Neural progenitor cell (in vitro differentiated cells): ENCODE measurements at regions not wholly inside any gene's neighbourhood (a gene's known extent, or its start where the extent isn't known, plus 50 kb on each side); places are given as distances from the start of the nearest gene placed in this dataset.
"Not testable (repeated sequence)": the region's sequence is repeated elsewhere in the genome, so short reads cannot be mapped to it uniquely, and the experiment has no call there.

Source experiments
- DNase-seq: peaks from one replicate; pipeline ENCODE4 v3.0.0-alpha.2; 2016; ENCODE audit warnings: low spot score
- H2AFZ ChIP-seq: fragments of 200-600 bp; sonication (generic); replicated peaks from 2 replicates; pipeline ENCODE4 v1.6.1; 2016; ENCODE audit warnings: antibody characterized with exemption
- H3F3A ChIP-seq: fragments of 200-600 bp; sonication (generic); 2 replicates; pipeline ENCODE4 v1.6.1; 2016; ENCODE audit warnings: antibody characterized with exemption, low read depth
- H3K27ac ChIP-seq: fragments of 200-600 bp; sonication (generic); 2 replicates; pipeline ENCODE4 v1.5.1; 2016; ENCODE audit warnings: mild to moderate bottlenecking
- H3K27me3 ChIP-seq: fragments of 200-600 bp; sonication (generic); 2 replicates; pipeline ENCODE4 v1.6.1; 2016; ENCODE audit warnings: mild to moderate bottlenecking, moderate library complexity
- H3K36me3 ChIP-seq: fragments of 200-600 bp; sonication (generic); 2 replicates; pipeline ENCODE4 v1.5.1; 2016
- H3K4me1 ChIP-seq: fragments of 200-600 bp; sonication (generic); 2 replicates; pipeline ENCODE4 v1.6.1; 2016; ENCODE audit warnings: mixed run types
- H3K4me2 ChIP-seq: fragments of 200-600 bp; sonication (generic); 2 replicates; pipeline ENCODE4 v1.6.1; 2016
- H3K4me3 ChIP-seq: fragments of 200-600 bp; sonication (generic); 2 replicates; pipeline ENCODE4 v1.5.1; 2016
- H3K79me2 ChIP-seq: fragments of 200-600 bp; sonication (generic); 2 replicates; pipeline ENCODE4 v1.6.1; 2016; ENCODE audit warnings: low read depth
- H3K9ac ChIP-seq: fragments of 200-600 bp; sonication (generic); 2 replicates; pipeline ENCODE4 v1.6.1; 2016
- H3K9me3 ChIP-seq: fragments of 200-600 bp; sonication (generic); 2 replicates; pipeline ENCODE4 v1.5.1; 2016; ENCODE audit warnings: low read depth
- H4K20me1 ChIP-seq: fragments of 200-600 bp; sonication (generic); 2 replicates; pipeline ENCODE4 v1.6.1; 2016; ENCODE audit warnings: low read depth
- H3K27ac Mint-ChIP-seq: 3 replicates; pipeline ENCODE4 v1.8.0; 2021; ENCODE audit warnings: mixed read lengths
- H3K27me3 Mint-ChIP-seq: 2 replicates; pipeline ENCODE4 v1.8.0; 2022; ENCODE audit warnings: low read depth, mild to moderate bottlenecking, inconsistent platforms, moderate library complexity, mixed read lengths; ENCODE audit not compliant: insufficient read depth
- H3K36me3 Mint-ChIP-seq: 3 replicates; pipeline ENCODE4 v1.8.0; 2021; ENCODE audit warnings: mixed read lengths
- H3K4me1 Mint-ChIP-seq: 3 replicates; pipeline ENCODE4 v1.8.0; 2021; ENCODE audit warnings: mixed read lengths
- H3K4me3 Mint-ChIP-seq: 3 replicates; pipeline ENCODE4 v1.8.0; 2021; ENCODE audit warnings: mild to moderate bottlenecking, moderate library complexity, mixed read lengths
- H3K9me3 Mint-ChIP-seq: 3 replicates; pipeline ENCODE4 v1.8.0; 2020; ENCODE audit warnings: mixed read lengths
- EZH2 ChIP-seq: fragments of 200-600 bp; sonication (generic); IDR thresholded peaks from 2 replicates; pipeline ENCODE4 v1.6.1; 2017; ENCODE audit warnings: antibody characterized with exemption, mild to moderate bottlenecking, moderate library complexity
- EZH2phosphoT487 ChIP-seq: fragments of 200-600 bp; sonication (generic); IDR thresholded peaks from 2 replicates; pipeline ENCODE4 v1.6.1; 2017; ENCODE audit warnings: antibody characterized with exemption
- TF ChIP-seq, protein P1 (sequence below): fragments of 200-600 bp; sonication (generic); IDR thresholded peaks from 2 replicates; pipeline ENCODE4 v1.5.1; 2017; ENCODE audit warnings: antibody characterized with exemption, mild to moderate bottlenecking

GRCh38 chr20:43404878-43405277, 52.8 kb upstream of the SRSF6 start:
- Mint-ChIP-seq H3K27ac (no peak overlapping the region), H3K9me3 (peaks cover 11% of the 10 kb centered on the region), H3K27me3 (peaks cover 5% of the 10 kb centered on the region), H3K4me1 (no peaks in the 10 kb centered on the region), H3K36me3 (no peaks in the 10 kb centered on the region), H3K4me3 (no peak overlapping the region)
- Histone ChIP-seq H4K20me1 (no peaks in the 10 kb centered on the region), H3K4me1 (no peaks in the 10 kb centered on the region), H3K9me3 (no peaks in the 10 kb centered on the region), H3K4me2 (no peak overlapping the region), H3K27ac (no peak overlapping the region), H2AFZ (no peak overlapping the region), H3K27me3 (peaks cover 13% of the 10 kb centered on the region), H3K4me3 (no peak overlapping the region), H3K36me3 (no peaks in the 10 kb centered on the region), H3K79me2 (no peaks in the 10 kb centered on the region), H3K9ac (no peak overlapping the region), H3F3A (no peaks in the 10 kb centered on the region)
- no peak for TF ChIP-seq EZH2phosphoT487
- no peak for TF ChIP-seq EZH2
- TF ChIP-seq, protein P1, sequence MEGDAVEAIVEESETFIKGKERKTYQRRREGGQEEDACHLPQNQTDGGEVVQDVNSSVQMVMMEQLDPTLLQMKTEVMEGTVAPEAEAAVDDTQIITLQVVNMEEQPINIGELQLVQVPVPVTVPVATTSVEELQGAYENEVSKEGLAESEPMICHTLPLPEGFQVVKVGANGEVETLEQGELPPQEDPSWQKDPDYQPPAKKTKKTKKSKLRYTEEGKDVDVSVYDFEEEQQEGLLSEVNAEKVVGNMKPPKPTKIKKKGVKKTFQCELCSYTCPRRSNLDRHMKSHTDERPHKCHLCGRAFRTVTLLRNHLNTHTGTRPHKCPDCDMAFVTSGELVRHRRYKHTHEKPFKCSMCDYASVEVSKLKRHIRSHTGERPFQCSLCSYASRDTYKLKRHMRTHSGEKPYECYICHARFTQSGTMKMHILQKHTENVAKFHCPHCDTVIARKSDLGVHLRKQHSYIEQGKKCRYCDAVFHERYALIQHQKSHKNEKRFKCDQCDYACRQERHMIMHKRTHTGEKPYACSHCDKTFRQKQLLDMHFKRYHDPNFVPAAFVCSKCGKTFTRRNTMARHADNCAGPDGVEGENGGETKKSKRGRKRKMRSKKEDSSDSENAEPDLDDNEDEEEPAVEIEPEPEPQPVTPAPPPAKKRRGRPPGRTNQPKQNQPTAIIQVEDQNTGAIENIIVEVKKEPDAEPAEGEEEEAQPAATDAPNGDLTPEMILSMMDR: peak; percentile 54
- DNase-seq: peak; percentile 28

GRCh38 chr20:43400882-43401281, 56.8 kb upstream of the SRSF6 start:
- H3K27me3 Mint-ChIP-seq, H3K36me3 ChIP-seq, H3F3A ChIP-seq, H3K27me3 ChIP-seq, H3K27ac Mint-ChIP-seq, H3K79me2 ChIP-seq, H3K4me3 Mint-ChIP-seq, DNase-seq, H3K4me3 ChIP-seq, H3K9ac ChIP-seq, H4K20me1 ChIP-seq, H3K4me2 ChIP-seq, H3K9me3 ChIP-seq, H3K9me3 Mint-ChIP-seq, H3K4me1 ChIP-seq, H2AFZ ChIP-seq, H3K27ac ChIP-seq, H3K36me3 Mint-ChIP-seq, H3K4me1 Mint-ChIP-seq: not testable (repeated sequence)

- Mint-ChIP-seq H3K4me1 (no peaks in the 10 kb centered on the region), H3K4me3 (no peak overlapping the region), H3K36me3 (no peaks in the 10 kb centered on the region), H3K27me3 (peaks cover 3% of the 10 kb centered on the region), H3K9me3 (no peaks in the 10 kb centered on the region), H3K27ac (no peak overlapping the region)
- no peak for DNase-seq
- Histone ChIP-seq H3K4me1 (no peaks in the 10 kb centered on the region), H3K36me3 (no peaks in the 10 kb centered on the region), H3K4me3 (no peak overlapping the region), H3K79me2 (no peaks in the 10 kb centered on the region), H3K9me3 (no peaks in the 10 kb centered on the region), H3F3A (no peaks in the 10 kb centered on the region), H2AFZ (no peak overlapping the region), H3K4me2 (no peak overlapping the region), H3K27me3 (no peaks in the 10 kb centered on the region), H3K9ac (no peak overlapping the region), H3K27ac (no peak overlapping the region), H4K20me1 (no peaks in the 10 kb centered on the region)
- TF ChIP-seq, protein P1: no peak
- TF ChIP-seq EZH2phosphoT487: no peak
Observed at GRCh38 chr20:43398676-43399324, 58.9 kb upstream of the SRSF6 start.

GRCh38 chr20:43397147-43397546, 60.5 kb upstream of the SRSF6 start:
- DNase-seq: no peak
- no peaks in the 10 kb centered on the region for H3K27me3 ChIP-seq
- no peak overlapping the region for H3K27ac ChIP-seq
- TF ChIP-seq EZH2phosphoT487: no peak
- TF ChIP-seq EZH2: no peak
- TF ChIP-seq, protein P1: no peak
- Mint-ChIP-seq H3K27me3 (peaks cover 3% of the 10 kb centered on the region), H3K27ac (no peak overlapping the region), H3K4me1 (no peaks in the 10 kb centered on the region), H3K9me3 (no peaks in the 10 kb centered on the region), H3K36me3 (no peaks in the 10 kb centered on the region), H3K4me3 (no peak overlapping the region)
- no peak overlapping the region for H2AFZ ChIP-seq
- H3K79me2 ChIP-seq: no peaks in the 10 kb centered on the region
- H3K36me3 ChIP-seq: no peaks in the 10 kb centered on the region
- H3K4me1 ChIP-seq: no peaks in the 10 kb centered on the region
- H3K4me3 ChIP-seq: no peak overlapping the region
- no peaks in the 10 kb centered on the region for H4K20me1 ChIP-seq
- no peak overlapping the region for H3K9ac ChIP-seq
- H3K4me2 ChIP-seq: no peak overlapping the region
- no peaks in the 10 kb centered on the region for H3K9me3 ChIP-seq
- no peaks in the 10 kb centered on the region for H3F3A ChIP-seq
